Osteocyte (in vitro differentiated cells): ENCODE measurements at regions not wholly inside any gene's neighbourhood (a gene's known extent, or its start where the extent isn't known, plus 50 kb on each side); places are given as distances from the start of the nearest gene placed in this dataset.
A peak's percentile ranks its signal among the peaks of the same experiment; 100 is the strongest.

Experiments used
- DNase-seq: peaks from one replicate; pipeline ENCODE4 v3.0.0; 2021; ENCODE audit warnings: mixed read lengths; ENCODE audit not compliant: unreplicated experiment; ENCODE audit errors: extremely low spot score
- H3K27ac Mint-ChIP-seq: one replicate; pipeline ENCODE4 v1.8.0; 2021; ENCODE audit warnings: mild to moderate bottlenecking, mixed read lengths; ENCODE audit not compliant: unreplicated experiment
- H3K27me3 Mint-ChIP-seq: one replicate; pipeline ENCODE4 v1.8.0; 2021; ENCODE audit warnings: mixed read lengths; ENCODE audit not compliant: unreplicated experiment
- H3K36me3 Mint-ChIP-seq: one replicate; pipeline ENCODE4 v1.8.0; 2021; ENCODE audit warnings: mixed read lengths; ENCODE audit not compliant: unreplicated experiment
- H3K4me1 Mint-ChIP-seq: one replicate; pipeline ENCODE4 v1.8.0; 2021; ENCODE audit warnings: mixed read lengths; ENCODE audit not compliant: unreplicated experiment
- H3K4me3 Mint-ChIP-seq: one replicate; pipeline ENCODE4 v1.8.0; 2021; ENCODE audit warnings: mild to moderate bottlenecking, moderate library complexity, mixed read lengths; ENCODE audit not compliant: unreplicated experiment
- H3K9me3 Mint-ChIP-seq: one replicate; pipeline ENCODE4 v1.8.0; 2021; ENCODE audit warnings: mixed read lengths; ENCODE audit not compliant: unreplicated experiment
- CTCF ChIP-seq: fragments of 200-600 bp; sonication (generic); IDR thresholded peaks from 2 replicates; pipeline ENCODE4 v1.5.0; 2021; ENCODE audit warnings: antibody characterized with exemption, mild to moderate bottlenecking, moderate library complexity

GRCh38 chr3:11721479-11721878 lies 77.8 kb upstream of the VGLL4 start:
- Mint-ChIP-seq H3K27ac (no peak overlapping the region), H3K27me3 (peaks cover 16% of the 10 kb centered on the region), H3K4me3 (peak overlapping the region; percentile 92), H3K36me3 (no peaks in the 10 kb centered on the region), H3K4me1 (peaks cover 32% of the 10 kb centered on the region), H3K9me3 (no peaks in the 10 kb centered on the region)
- no peak for TF ChIP-seq CTCF
- no peak for DNase-seq

- H3K9me3 Mint-ChIP-seq = no peaks in the 10 kb centered on the region
- peaks cover 12% of the 10 kb centered on the region for H3K27me3 Mint-ChIP-seq
These were observed 77.2 kb upstream of the VGLL4 start for GRCh38 chr3:11720917-11721411.

GRCh38 chr3:11720304-11720898 lies 76.7 kb upstream of the VGLL4 start:
- peaks cover 39% of the 10 kb centered on the region for H3K4me1 Mint-ChIP-seq
- peak overlapping the region; percentile 92 for H3K4me3 Mint-ChIP-seq
- peak overlapping the region; percentile 92 for H3K27ac Mint-ChIP-seq
- H3K27me3 Mint-ChIP-seq = peaks cover 7% of the 10 kb centered on the region
- H3K36me3 Mint-ChIP-seq = no peaks in the 10 kb centered on the region
- no peaks in the 10 kb centered on the region for H3K9me3 Mint-ChIP-seq
- DNase-seq = peak; percentile 86
- TF ChIP-seq CTCF = no peak

More at GRCh38 chr3:11720917-11721411, 77.2 kb upstream of the VGLL4 start:
- DNase-seq = no peak
- Mint-ChIP-seq H3K4me3 (peak overlapping the region; percentile 92), H3K36me3 (no peaks in the 10 kb centered on the region), H3K4me1 (peaks cover 36% of the 10 kb centered on the region), H3K27ac (peak overlapping the region; percentile 92)
- TF ChIP-seq CTCF = no peak

- Mint-ChIP-seq H3K27ac (no peak overlapping the region), H3K4me1 (peaks cover 39% of the 10 kb centered on the region), H3K9me3 (no peaks in the 10 kb centered on the region), H3K36me3 (no peaks in the 10 kb centered on the region), H3K4me3 (peak overlapping the region; percentile 92), H3K27me3 (peaks cover 2% of the 10 kb centered on the region)
- no peak for TF ChIP-seq CTCF
- DNase-seq = peak; percentile 88
These were observed 75.9 kb upstream of the VGLL4 start for GRCh38 chr3:11719406-11720303.
